CD14-positive monocyte (primary cell): ENCODE measurements at regions not wholly inside any gene's neighbourhood (a gene's known extent, or its start where the extent isn't known, plus 50 kb on each side); places are given as distances from the start of the nearest gene placed in this dataset.

Experiments
- DNase-seq, 3 donors: peaks; one replicate each; pipeline ENCODE4 v3.0.0-alpha.2; 2011 to 2022
- H2AFZ ChIP-seq: 2 replicates; pipeline ENCODE4 v1.6.0; 2012; ENCODE audit warnings: mild to moderate bottlenecking, low read depth, low read length, inconsistent platforms; ENCODE audit not compliant: insufficient read depth, poor library complexity, severe bottlenecking
- H3K27ac ChIP-seq, 2 donors: 1 replicate in 1 of 2; 2 replicates in 1 of 2; pipeline ENCODE4 v1.5.1; 2012 to 2013; ENCODE audit warnings: low read length in 2 of 2, control low read depth in 1 of 2, inconsistent platforms in 1 of 2, low read depth in 1 of 2, mild to moderate bottlenecking in 1 of 2
- H3K27me3 ChIP-seq, 2 donors: one replicate each; pipeline versions ENCODE4 v1.6.0 to v1.6.1; 2011 to 2013; ENCODE audit warnings: low read length in 2 of 2; ENCODE audit not compliant: control insufficient read depth in 2 of 2, insufficient read depth in 2 of 2
- H3K36me3 ChIP-seq, 2 donors: replicated peaks in 1 of 2; 1 replicate in 1 of 2; 2 replicates in 1 of 2; pipeline versions ENCODE4 v1.5.1 to v1.6.1; 2012 to 2013; ENCODE audit warnings: low read length in 2 of 2, control low read depth in 1 of 2, inconsistent platforms in 1 of 2, mild to moderate bottlenecking in 1 of 2; ENCODE audit not compliant: insufficient read depth in 2 of 2, control insufficient read depth in 1 of 2
- H3K4me1 ChIP-seq, 2 donors: 1 replicate in 1 of 2; 2 replicates in 1 of 2; pipeline versions ENCODE4 v1.5.1 to v1.6.1; 2012 to 2013; ENCODE audit warnings: low read length in 2 of 2, control low read depth in 1 of 2, inconsistent platforms in 1 of 2, mild to moderate bottlenecking in 1 of 2, moderate library complexity in 1 of 2; ENCODE audit not compliant: insufficient read depth in 2 of 2, control insufficient read depth in 1 of 2
- H3K4me2 ChIP-seq: replicated peaks from 2 replicates; pipeline ENCODE3; 2012; ENCODE audit warnings: low read length, moderate library complexity, mild to moderate bottlenecking; ENCODE audit not compliant: poor library complexity, severe bottlenecking; ENCODE audit errors: extremely low read depth
- H3K4me3 ChIP-seq, 3 experiments: fragments of 200-600 bp in 1 of 3; sonication (generic) in 1 of 3; replicated peaks in 1 of 3; 1 replicate in 2 of 3; 2 replicates in 1 of 3; pipeline ENCODE4 v1.5.1; 2011 to 2013; ENCODE audit warnings: low read length in 3 of 3, mild to moderate bottlenecking in 3 of 3, control low read depth in 2 of 3, low read depth in 2 of 3, inconsistent platforms in 1 of 3, moderate library complexity in 1 of 3
- H3K79me2 ChIP-seq: 2 replicates; pipeline ENCODE4 v1.6.0; 2012; ENCODE audit warnings: mild to moderate bottlenecking, control low read depth, inconsistent platforms, low read length, moderate library complexity; ENCODE audit not compliant: insufficient read depth
- H3K9ac ChIP-seq: 2 replicates; pipeline ENCODE4 v1.6.0; 2017; ENCODE audit warnings: low read length, mild to moderate bottlenecking; ENCODE audit not compliant: insufficient read depth, poor library complexity, severe bottlenecking
- H3K9me3 ChIP-seq, 2 donors: replicated peaks in 1 of 2; 1 replicate in 1 of 2; 2 replicates in 1 of 2; pipeline versions ENCODE4 v1.5.1 to v1.6.1; 2012 to 2013; ENCODE audit warnings: low read length in 2 of 2, control low read depth in 1 of 2; ENCODE audit not compliant: control insufficient read depth in 1 of 2, insufficient read depth in 1 of 2
- H4K20me1 ChIP-seq: 2 replicates; pipeline ENCODE4 v1.6.0; 2012; ENCODE audit warnings: mild to moderate bottlenecking, low read length, control low read depth, moderate library complexity; ENCODE audit not compliant: insufficient read depth
- H3K27ac Mint-ChIP-seq, 7 donors: one replicate each; pipeline ENCODE4 v1.8.0; 2020; ENCODE audit warnings: mild to moderate bottlenecking in 7 of 7, mixed read lengths in 7 of 7, moderate library complexity in 6 of 7, inconsistent platforms in 2 of 7
- H3K27me3 Mint-ChIP-seq, 3 donors: one replicate each; pipeline ENCODE4 v1.8.0; 2021 to 2022; ENCODE audit warnings: low read depth in 3 of 3, mild to moderate bottlenecking in 3 of 3, mixed read lengths in 3 of 3, moderate library complexity in 3 of 3, inconsistent platforms in 1 of 3
- H3K36me3 Mint-ChIP-seq, 2 donors: one replicate each; pipeline ENCODE4 v1.8.0; 2020; ENCODE audit warnings: mixed read lengths in 2 of 2, inconsistent platforms in 1 of 2, mild to moderate bottlenecking in 1 of 2
- H3K4me1 Mint-ChIP-seq: one replicate; pipeline ENCODE4 v1.8.0; 2020; ENCODE audit warnings: mild to moderate bottlenecking, mixed read lengths
- H3K4me3 Mint-ChIP-seq, 2 donors: one replicate each; pipeline ENCODE4 v1.8.0; 2020; ENCODE audit warnings: mild to moderate bottlenecking in 2 of 2, mixed read lengths in 2 of 2, moderate library complexity in 1 of 2
- H3K9me3 Mint-ChIP-seq, 7 donors: one replicate each; pipeline ENCODE4 v1.8.0; 2020 to 2022; ENCODE audit warnings: mixed read lengths in 7 of 7, mild to moderate bottlenecking in 6 of 7, moderate library complexity in 6 of 7, inconsistent platforms in 2 of 7
- CTCF ChIP-seq: fragments of 200-600 bp; IDR thresholded peaks from one replicate; pipeline ENCODE4 v1.8.0; 2022; ENCODE audit warnings: antibody characterized with exemption, mild to moderate bottlenecking
- WGBS: methylation state at CpG from one replicate; pipeline ENCODE4 v1.1.5; 2013; ENCODE audit warnings: missing lambda C conversion rate; ENCODE audit not compliant: insufficient coverage; 5-methylcytosine and 5-hydroxymethylcytosine counted together
- intact Hi-C, 2 donors: fragments of 100-400 bp; cut with micrococcal nuclease; formaldehyde crosslinking; loops; one replicate each; pipeline versions ENCODE4 v1.15.0 to v1.15.1; 2023

DNA sequence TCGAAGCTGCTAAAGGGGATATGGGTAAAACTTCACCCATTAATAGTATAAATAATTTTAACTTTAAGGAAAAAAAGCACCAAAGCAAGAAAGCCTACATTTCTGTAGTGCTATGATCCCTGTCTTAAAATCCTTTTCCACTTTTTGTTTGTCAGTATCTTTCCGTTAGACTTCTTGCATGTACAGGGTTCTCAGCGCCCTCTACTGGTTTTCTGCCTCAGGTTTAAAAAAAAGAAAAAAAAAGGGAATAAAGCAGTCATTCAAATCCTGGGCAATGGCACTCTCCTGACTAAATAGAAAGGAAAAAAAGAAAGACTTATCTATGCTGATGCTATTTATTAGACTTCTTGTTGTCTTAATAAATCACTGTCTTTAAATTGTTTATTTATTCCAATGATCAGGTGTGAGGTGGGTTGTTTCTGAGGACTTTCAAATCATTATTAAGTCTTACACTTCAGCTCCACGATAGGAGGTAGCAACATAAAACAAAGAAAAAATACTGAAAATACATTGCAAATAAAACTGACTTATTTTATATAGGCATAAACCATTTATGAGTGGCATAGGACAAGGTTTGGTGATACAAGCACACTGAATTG is 475.4 kb upstream of the NR5A2 start:
- H4K20me1 ChIP-seq, result no peaks in the 10 kb centered on the region
- H3K4me1 ChIP-seq, result no peaks in the 10 kb centered on the region
- TF ChIP-seq CTCF, result peak; percentile 81
- H3K27ac Mint-ChIP-seq, result no peak overlapping the region
- H3K27me3 Mint-ChIP-seq, result no peaks in the 10 kb centered on the region
- peaks cover 0 to 3% (median 3%) of the 10 kb centered on the region in 7 donors for H3K9me3 Mint-ChIP-seq
- WGBS, result 0% methylated on average over 1 of the region's 4 CpGs
- peak; percentile 4 to 29 (median 16) for DNase-seq
- H3K27me3 ChIP-seq, result no peaks in the 10 kb centered on the region
- H3K4me3 Mint-ChIP-seq, result no peak overlapping the region
- no peaks in the 10 kb centered on the region for H3K4me1 Mint-ChIP-seq
- no peaks in the 10 kb centered on the region for H3K36me3 Mint-ChIP-seq
- no peak overlapping the region for H3K4me2 ChIP-seq
- no peaks in the 10 kb centered on the region for H3K36me3 ChIP-seq
- no peaks in the 10 kb centered on the region for H3K9me3 ChIP-seq
- H2AFZ ChIP-seq, result no peak overlapping the region
- no peak overlapping the region for H3K4me3 ChIP-seq
- H3K9ac ChIP-seq, result no peak overlapping the region
- intact Hi-C loops, result no loop called here
- H3K79me2 ChIP-seq, result no peaks in the 10 kb centered on the region
- H3K27ac ChIP-seq, result no peak overlapping the region

- H3K9me3 Mint-ChIP-seq, result peaks cover 0 to 5% (median 3%) of the 10 kb centered on the region in 7 donors
- no peak for DNase-seq
- Histone ChIP-seq H2AFZ (no peak overlapping the region), H4K20me1 (no peaks in the 10 kb centered on the region), H3K36me3 (no peaks in the 10 kb centered on the region), H3K27me3 (no peaks in the 10 kb centered on the region), H3K4me3 (no peak overlapping the region), H3K9ac (no peak overlapping the region), H3K4me2 (no peak overlapping the region), H3K9me3 (no peaks in the 10 kb centered on the region), H3K79me2 (no peaks in the 10 kb centered on the region), H3K27ac (no peak overlapping the region), H3K4me1 (no peaks in the 10 kb centered on the region)
- TF ChIP-seq CTCF, result no peak
- no peaks in the 10 kb centered on the region for H3K27me3 Mint-ChIP-seq
- WGBS, result no CpG with 5 or more reads among the region's 1 CpG
- H3K36me3 Mint-ChIP-seq, result no peaks in the 10 kb centered on the region
- H3K4me1 Mint-ChIP-seq, result no peaks in the 10 kb centered on the region
- H3K27ac Mint-ChIP-seq, result no peak overlapping the region
- no peak overlapping the region for H3K4me3 Mint-ChIP-seq
- intact Hi-C loops, result no loop called here
Measured at GRCh38 chr1:199553104-199553503, 474.4 kb upstream of the NR5A2 start.
